NCI-H1092 (cell line): ENCODE measurements at regions not wholly inside any gene's neighbourhood (a gene's known extent, or its start where the extent isn't known, plus 50 kb on each side); places are given as distances from the start of the nearest gene placed in this dataset.

Experiments
- DNase-seq: peaks from one replicate; lab custom pipeline; 2025; lab: John Stamatoyannopoulos, UW

- DNase-seq: no peak
Observed at GRCh38 chr3:70558956-70559355, 246.5 kb upstream of the MDFIC2 start.

GRCh38 chr3:70557976-70558375 is 245.5 kb upstream of the MDFIC2 start:
- DNase-seq: no peak

- no peak for DNase-seq
Observed at GRCh38 chr3:70556056-70556455, 243.6 kb upstream of the MDFIC2 start.

- no peak for DNase-seq
Observed at GRCh38 chr3:70554170-70554569, 241.7 kb upstream of the MDFIC2 start.

GRCh38 chr3:70550723-70551319 is 238.4 kb upstream of the MDFIC2 start:
- no peak for DNase-seq

- no peak for DNase-seq
Observed at GRCh38 chr3:70546679-70547078, 234.2 kb upstream of the MDFIC2 start.

- DNase-seq: no peak
Observed at GRCh38 chr3:70543493-70543892, 231.1 kb upstream of the MDFIC2 start.

GRCh38 chr3:70539908-70540307 is 227.5 kb upstream of the MDFIC2 start:
- no peak for DNase-seq

GRCh38 chr3:70532806-70533205 is 220.4 kb upstream of the MDFIC2 start:
- no peak for DNase-seq

- no peak for DNase-seq
Observed at GRCh38 chr3:70531838-70532489, 219.5 kb upstream of the MDFIC2 start.

GRCh38 chr3:70531063-70531657 is 218.7 kb upstream of the MDFIC2 start:
- DNase-seq: no peak

- DNase-seq: no peak
Observed at GRCh38 chr3:70530626-70531025, 218.2 kb upstream of the MDFIC2 start.

- DNase-seq: no peak
Observed at GRCh38 chr3:70527026-70527425, 214.6 kb upstream of the MDFIC2 start.

- no peak for DNase-seq
Observed at GRCh38 chr3:70519913-70520659, 207.6 kb upstream of the MDFIC2 start.

- no peak for DNase-seq
Observed at GRCh38 chr3:70519026-70519425, 206.6 kb upstream of the MDFIC2 start.

GRCh38 chr3:70518356-70518755 is 205.9 kb upstream of the MDFIC2 start:
- DNase-seq: no peak

- no peak for DNase-seq
Observed at GRCh38 chr3:70517124-70517890, 204.9 kb upstream of the MDFIC2 start.

- no peak for DNase-seq
Observed at GRCh38 chr3:70516076-70516475, 203.6 kb upstream of the MDFIC2 start.

GRCh38 chr3:70507486-70507885 is 195.0 kb upstream of the MDFIC2 start:
- no peak for DNase-seq

GRCh38 chr3:70506775-70507174 is 194.3 kb upstream of the MDFIC2 start:
- no peak for DNase-seq

- no peak for DNase-seq
Observed at GRCh38 chr3:70501561-70501960, 189.1 kb upstream of the MDFIC2 start.

- DNase-seq: no peak
Observed at GRCh38 chr3:70488816-70489215, 176.4 kb upstream of the MDFIC2 start.
